ENCODE measurements at regions not wholly inside any gene's neighbourhood (a gene's known extent, or its start where the extent isn't known, plus 50 kb on each side); places are given as distances from the start of the nearest gene placed in this dataset.
A peak's percentile ranks its signal among the peaks of the same experiment; 100 is the strongest.

- Histone ChIP-seq H3K4me3 (ENCODE audit: insufficient read depth, low read depth, low read length) (no peak overlapping the region), H3K4me2 (ENCODE audit: low read depth, low read length) (no peak overlapping the region), H2BK20ac (ENCODE audit: low read depth, low read length) (no peak overlapping the region), H2BK5ac (ENCODE audit: low read depth, low read length, poor library complexity, severe bottlenecking) (no peak overlapping the region), H3K23ac (ENCODE audit: low read depth, low read length) (no peak overlapping the region), H3K9me1 (ENCODE audit: insufficient read depth, low read length) (peaks cover 2% of the 10 kb centered on the region; the same call in 1 of the 2 replicates), H3K27ac (ENCODE audit: insufficient read depth, low read length) (no peak overlapping the region), H2AK5ac (ENCODE audit: low read depth, low read length) (no peak overlapping the region), H3K56ac (ENCODE audit: extremely low read depth, insufficient read depth, low read length) (no peak overlapping the region), H2BK120ac (ENCODE audit: low read depth, low read length) (no peak overlapping the region), H4K91ac (ENCODE audit: insufficient read depth, low read depth, low read length) (no peak overlapping the region), H4K20me1 (ENCODE audit: insufficient read depth, low read length) (no peaks in the 10 kb centered on the region; the same call in 1 of the 2 replicates), H3K18ac (ENCODE audit: low read depth, low read length) (no peak overlapping the region), H3K27me3 (ENCODE audit: control insufficient read depth, insufficient read depth, low read length) (no peaks in the 10 kb centered on the region), H3K14ac (replicated peaks; ENCODE audit: low read depth, low read length) (no peak overlapping the region), H2AK9ac (replicated peaks; ENCODE audit: low read depth, low read length, poor library complexity) (no peak overlapping the region), H3K4me1 (ENCODE audit: control insufficient read depth, insufficient read depth, low read length) (peaks cover 5% of the 10 kb centered on the region), H4K5ac (ENCODE audit: low read depth, low read length) (no peak overlapping the region), H2AFZ (replicated peaks; ENCODE audit: low read length, poor library complexity) (no peak overlapping the region), H3K36me3 (ENCODE audit: control insufficient read depth, insufficient read depth, low read length) (no peaks in the 10 kb centered on the region), H2BK15ac (ENCODE audit: low read depth, low read length) (no peak overlapping the region), H3K9ac (ENCODE audit: low read depth, low read length) (no peak overlapping the region), H3K4ac (ENCODE audit: low read depth, low read length) (no peak overlapping the region), H3K79me1 (ENCODE audit: low read depth in 1 of 2, low read length in 2 of 2) (no peaks in the 10 kb centered on the region), H4K8ac (ENCODE audit: low read depth in 2 of 2, low read length in 2 of 2) (no peak overlapping the region), H3K9me3 (ENCODE audit: control insufficient read depth, insufficient read depth, low read length) (no peaks in the 10 kb centered on the region)
- WGBS, 2 experiments (ENCODE audit: extremely low coverage in 2 of 2, insufficient read length in 1 of 2) = no CpG with 5 or more reads among the region's 4 CpGs
- no peak for ATAC-seq (ENCODE audit: low read depth)
- TF ChIP-seq BHLHE40 (IDR thresholded peaks at IDR 0.05; ENCODE audit: low read depth, low read length) (no peak), MAZ (IDR thresholded peaks at IDR 0.05; ENCODE audit: borderline replicate concordance, low read depth, low read length) (no peak), SMC3 (IDR thresholded peaks at IDR 0.05; ENCODE audit: low read depth, low read length) (no peak), FOS (IDR thresholded peaks at IDR 0.05; ENCODE audit: low read depth, low read length) (no peak), CHD1 (IDR thresholded peaks at IDR 0.05; ENCODE audit: low read depth, low read length) (no peak), NFE2L2 (IDR thresholded peaks at IDR 0.05; ENCODE audit: low read depth, low read length) (no peak), POLR2A (IDR thresholded peaks at IDR 0.05; ENCODE audit: low read depth, low read length) (no peak), ELK1 (IDR thresholded peaks at IDR 0.05; ENCODE audit: borderline replicate concordance, low read depth, low read length) (no peak), MXI1 (IDR thresholded peaks at IDR 0.05; ENCODE audit: borderline replicate concordance, low read depth, low read length) (no peak), RCOR1 (IDR thresholded peaks at IDR 0.05; ENCODE audit: insufficient replicate concordance, low read length) (no peak), CEBPB (IDR thresholded peaks at IDR 0.05; ENCODE audit: low read depth, low read length) (no peak), RFX5 (IDR thresholded peaks at IDR 0.05; ENCODE audit: low read depth, low read length) (no peak), MAFK (IDR thresholded peaks at IDR 0.05; ENCODE audit: low read depth, low read length) (no peak), CTCF (conservative IDR thresholded peaks at IDR 0.05; ENCODE audit: low read depth, low read length) (no peak), RAD21 (IDR thresholded peaks at IDR 0.05; ENCODE audit: low read length) (no peak), USF2 (IDR thresholded peaks at IDR 0.05; ENCODE audit: low read depth, low read length) (no peak)
- dilution Hi-C loops (cut with HindIII; ENCODE audit: low sequenced_read_pairs, unreplicated experiment) (no loop called here), in situ Hi-C loops (cut with MboI; ENCODE audit: low sequenced_read_pairs) (no loop called here), intact Hi-C loops (cut with micrococcal nuclease) (no loop called here)
- peak; percentile 22 for DNase-seq
- BruUV-seq (replicated peaks) = no TSS peak
- POLR2A ChIA-PET (ENCODE audit: unreplicated experiment) = no interaction called here
- CTCF ChIA-PET = no interaction called here
Observed at GRCh38 chr4:138901177-138901576, 114.4 kb upstream of the NOCT start.
